T1000 (cell line): ENCODE measurements at regions not wholly inside any gene's neighbourhood (a gene's known extent, or its start where the extent isn't known, plus 50 kb on each side); places are given as distances from the start of the nearest gene placed in this dataset.

ENCODE experiments used
- DNase-seq: peaks from one replicate; lab custom pipeline; 2025; ENCODE audit warnings: mixed read lengths; lab: John Stamatoyannopoulos, UW

- no peak for DNase-seq
Measured at GRCh38 chr14:65794674-65795279, 382.2 kb downstream of the FUT8 start.

GRCh38 chr14:65798216-65798615 lies 385.7 kb downstream of the FUT8 start:
- DNase-seq = no peak

GRCh38 chr14:65800694-65801093 lies 388.2 kb downstream of the FUT8 start:
- DNase-seq = no peak

GRCh38 chr14:65802196-65802595 lies 389.7 kb downstream of the FUT8 start:
- no peak for DNase-seq

GRCh38 chr14:65803885-65804284 lies 391.4 kb downstream of the FUT8 start:
- DNase-seq = no peak

- no peak for DNase-seq
Measured at GRCh38 chr14:65804439-65805112, 392.0 kb downstream of the FUT8 start.

GRCh38 chr14:65805113-65805473 lies 392.6 kb downstream of the FUT8 start:
- no peak for DNase-seq

- DNase-seq = no peak
Measured at GRCh38 chr14:65808390-65808789, 395.9 kb downstream of the FUT8 start.

- DNase-seq = no peak
Measured at GRCh38 chr14:65810322-65810721, 397.8 kb downstream of the FUT8 start.

GRCh38 chr14:65813760-65814384 lies 401.3 kb downstream of the FUT8 start:
- no peak for DNase-seq

GRCh38 chr14:65815127-65815526 lies 402.6 kb downstream of the FUT8 start:
- DNase-seq = no peak

GRCh38 chr14:65817011-65817410 lies 404.5 kb downstream of the FUT8 start:
- no peak for DNase-seq

- no peak for DNase-seq
Measured at GRCh38 chr14:65819569-65819968, 407.0 kb downstream of the FUT8 start.

GRCh38 chr14:65821224-65821753 lies 408.8 kb downstream of the FUT8 start:
- DNase-seq = no peak

GRCh38 chr14:65824285-65824977 lies 411.9 kb downstream of the FUT8 start:
- DNase-seq = no peak

GRCh38 chr14:65824978-65825299 lies 412.4 kb downstream of the FUT8 start:
- DNase-seq = no peak

- DNase-seq = no peak
Measured at GRCh38 chr14:65826946-65827345, 414.4 kb downstream of the FUT8 start.

GRCh38 chr14:65827520-65827919 lies 415.0 kb downstream of the FUT8 start:
- no peak for DNase-seq

- DNase-seq = no peak
Measured at GRCh38 chr14:65828396-65828795, 415.9 kb downstream of the FUT8 start.

- DNase-seq = no peak
Measured at GRCh38 chr14:65832431-65833266, 420.1 kb downstream of the FUT8 start.

- no peak for DNase-seq
Measured at GRCh38 chr14:65833267-65833880, 420.8 kb downstream of the FUT8 start.
